Endodermal cell (in vitro differentiated cells): ENCODE measurements at regions not wholly inside any gene's neighbourhood (a gene's known extent, or its start where the extent isn't known, plus 50 kb on each side); places are given as distances from the start of the nearest gene placed in this dataset.

Experiments
- DNase-seq: peaks from one replicate; pipeline ENCODE4 v3.0.0-alpha.2; 2017
- H3K27ac ChIP-seq: 2 replicates; pipeline ENCODE4 v1.5.1; 2013; ENCODE audit warnings: mild to moderate bottlenecking, low read depth, low read length, moderate library complexity
- H3K27me3 ChIP-seq: 2 replicates; pipeline ENCODE4 v1.6.1; 2013; ENCODE audit warnings: mild to moderate bottlenecking, low read length, moderate library complexity; ENCODE audit not compliant: insufficient read depth, control insufficient read depth, poor library complexity, severe bottlenecking
- H3K36me3 ChIP-seq: 2 replicates; pipeline ENCODE4 v1.7.0; 2013; ENCODE audit warnings: mild to moderate bottlenecking, low read length, moderate library complexity; ENCODE audit not compliant: control insufficient read depth, insufficient read depth
- H3K4me1 ChIP-seq: one replicate; pipeline ENCODE4 v1.7.0; 2013; ENCODE audit warnings: low read length; ENCODE audit not compliant: control insufficient read depth, insufficient read depth
- H3K4me3 ChIP-seq: 2 replicates; pipeline ENCODE4 v1.5.1; 2013; ENCODE audit warnings: mild to moderate bottlenecking, low read length, moderate library complexity
- H3K9ac ChIP-seq: 2 replicates; pipeline ENCODE4 v1.6.1; 2013; ENCODE audit warnings: mild to moderate bottlenecking, low read length, moderate library complexity; ENCODE audit not compliant: poor library complexity, severe bottlenecking; ENCODE audit errors: extremely low read depth
- H3K9me3 ChIP-seq: 2 replicates; pipeline ENCODE4 v1.6.1; 2013; ENCODE audit warnings: mild to moderate bottlenecking, low read length, moderate library complexity; ENCODE audit not compliant: control insufficient read depth
- H3K27ac Mint-ChIP-seq: 2 replicates; pipeline ENCODE4 v1.8.0; 2020; ENCODE audit warnings: mixed read lengths
- H3K27me3 Mint-ChIP-seq: 2 replicates; pipeline ENCODE4 v1.8.0; 2021; ENCODE audit warnings: mild to moderate bottlenecking, mixed read lengths; ENCODE audit not compliant: insufficient read depth
- H3K36me3 Mint-ChIP-seq: 2 replicates; pipeline ENCODE4 v1.8.0; 2020; ENCODE audit warnings: low read depth, mixed read lengths
- H3K4me1 Mint-ChIP-seq: 2 replicates; pipeline ENCODE4 v1.8.0; 2020; ENCODE audit warnings: mixed read lengths
- H3K4me3 Mint-ChIP-seq: 2 replicates; pipeline ENCODE4 v1.8.0; 2020; ENCODE audit warnings: mild to moderate bottlenecking, moderate library complexity, mixed read lengths
- H3K9me3 Mint-ChIP-seq: 2 replicates; pipeline ENCODE4 v1.8.0; 2020; ENCODE audit warnings: mild to moderate bottlenecking, mixed read lengths
- WGBS, 2 experiments: methylation state at CpG; one replicate each; pipeline versions ENCODE4 v1.1.5 to v1.1.7; 2013; ENCODE audit warnings: missing lambda C conversion rate in 2 of 2, mixed read lengths in 1 of 2; ENCODE audit not compliant: insufficient coverage in 1 of 2, insufficient read length in 1 of 2; 5-methylcytosine and 5-hydroxymethylcytosine counted together
- TF ChIP-seq, protein P1 (sequence below): fragments of 200-600 bp; sonication (generic); conservative IDR thresholded peaks from 2 replicates; pipeline ENCODE4 v1.5.0; 2021; ENCODE audit warnings: antibody characterized with exemption, mild to moderate bottlenecking

- no peak overlapping the region for H3K27ac ChIP-seq
- no peak overlapping the region for H3K9ac ChIP-seq
- Mint-ChIP-seq H3K4me1 (no peaks in the 10 kb centered on the region), H3K36me3 (no peaks in the 10 kb centered on the region), H3K27me3 (no peaks in the 10 kb centered on the region), H3K27ac (no peak overlapping the region), H3K4me3 (no peak overlapping the region), H3K9me3 (peaks cover 19% of the 10 kb centered on the region)
- TF ChIP-seq, protein P1, sequence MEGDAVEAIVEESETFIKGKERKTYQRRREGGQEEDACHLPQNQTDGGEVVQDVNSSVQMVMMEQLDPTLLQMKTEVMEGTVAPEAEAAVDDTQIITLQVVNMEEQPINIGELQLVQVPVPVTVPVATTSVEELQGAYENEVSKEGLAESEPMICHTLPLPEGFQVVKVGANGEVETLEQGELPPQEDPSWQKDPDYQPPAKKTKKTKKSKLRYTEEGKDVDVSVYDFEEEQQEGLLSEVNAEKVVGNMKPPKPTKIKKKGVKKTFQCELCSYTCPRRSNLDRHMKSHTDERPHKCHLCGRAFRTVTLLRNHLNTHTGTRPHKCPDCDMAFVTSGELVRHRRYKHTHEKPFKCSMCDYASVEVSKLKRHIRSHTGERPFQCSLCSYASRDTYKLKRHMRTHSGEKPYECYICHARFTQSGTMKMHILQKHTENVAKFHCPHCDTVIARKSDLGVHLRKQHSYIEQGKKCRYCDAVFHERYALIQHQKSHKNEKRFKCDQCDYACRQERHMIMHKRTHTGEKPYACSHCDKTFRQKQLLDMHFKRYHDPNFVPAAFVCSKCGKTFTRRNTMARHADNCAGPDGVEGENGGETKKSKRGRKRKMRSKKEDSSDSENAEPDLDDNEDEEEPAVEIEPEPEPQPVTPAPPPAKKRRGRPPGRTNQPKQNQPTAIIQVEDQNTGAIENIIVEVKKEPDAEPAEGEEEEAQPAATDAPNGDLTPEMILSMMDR = no peak
- no peak for DNase-seq
- H3K9me3 ChIP-seq = no peaks in the 10 kb centered on the region
- no peaks in the 10 kb centered on the region for H3K4me1 ChIP-seq
- H3K4me3 ChIP-seq = no peak overlapping the region
- H3K36me3 ChIP-seq = no peaks in the 10 kb centered on the region
- no peaks in the 10 kb centered on the region for H3K27me3 ChIP-seq
Measured at GRCh38 chr10:83357627-83358026, 781.7 kb upstream of the GHITM start.

DNA sequence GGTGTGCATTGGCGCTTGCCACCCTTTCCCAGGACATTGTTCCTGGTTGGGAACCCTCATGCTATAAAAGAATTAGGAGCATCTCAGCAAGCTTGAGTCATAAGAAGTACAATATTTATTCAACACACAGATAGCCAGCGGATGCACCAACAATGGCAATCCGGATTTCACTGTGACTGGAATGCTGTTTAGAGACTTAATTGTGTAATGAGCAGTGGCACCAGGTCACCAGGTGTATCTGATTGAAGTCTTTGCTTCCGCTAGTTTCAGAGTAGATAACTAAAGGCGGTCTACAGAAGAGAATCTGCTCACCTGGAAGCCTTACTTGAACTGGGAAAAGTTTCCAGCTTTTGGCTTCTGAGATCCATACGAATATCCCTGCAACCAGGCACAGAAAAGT, 772.3 kb upstream of the GHITM start:
- no peaks in the 10 kb centered on the region for H3K36me3 Mint-ChIP-seq
- H3K27ac ChIP-seq = no peak overlapping the region
- no peaks in the 10 kb centered on the region for H3K9me3 ChIP-seq
- no peak overlapping the region for H3K9ac ChIP-seq
- H3K4me3 Mint-ChIP-seq = no peak overlapping the region
- 90 to 93% methylated on average over 5 to 6 of the region's 6 CpGs for WGBS, 2 experiments
- H3K9me3 Mint-ChIP-seq = no peaks in the 10 kb centered on the region
- H3K27ac Mint-ChIP-seq = no peak overlapping the region
- H3K4me3 ChIP-seq = no peak overlapping the region
- H3K36me3 ChIP-seq = no peaks in the 10 kb centered on the region
- H3K4me1 Mint-ChIP-seq = peaks cover 5% of the 10 kb centered on the region
- no peaks in the 10 kb centered on the region for H3K27me3 Mint-ChIP-seq
- H3K4me1 ChIP-seq = peaks cover 6% of the 10 kb centered on the region
- DNase-seq = peak; percentile 45
- TF ChIP-seq, protein P1 = no peak
- no peaks in the 10 kb centered on the region for H3K27me3 ChIP-seq

- Mint-ChIP-seq H3K4me1 (no peaks in the 10 kb centered on the region), H3K4me3 (no peak overlapping the region), H3K27ac (no peak overlapping the region), H3K36me3 (no peaks in the 10 kb centered on the region), H3K9me3 (no peaks in the 10 kb centered on the region), H3K27me3 (no peaks in the 10 kb centered on the region)
- peaks cover 3% of the 10 kb centered on the region for H3K4me1 ChIP-seq
- H3K27me3 ChIP-seq = no peaks in the 10 kb centered on the region
- DNase-seq = no peak
- no peaks in the 10 kb centered on the region for H3K9me3 ChIP-seq
- H3K9ac ChIP-seq = no peak overlapping the region
- WGBS, 2 experiments = 90 to 94% methylated on average over 2 to 4 of the region's 4 CpGs
- no peak overlapping the region for H3K4me3 ChIP-seq
- H3K27ac ChIP-seq = no peak overlapping the region
- TF ChIP-seq, protein P1 = no peak
- H3K36me3 ChIP-seq = no peaks in the 10 kb centered on the region
Measured at GRCh38 chr10:83371696-83372490, 767.4 kb upstream of the GHITM start.
